Spleen (tissue), 7 donors: ENCODE measurements at regions not wholly inside any gene's neighbourhood (a gene's known extent, or its start where the extent isn't known, plus 50 kb on each side); places are given as distances from the start of the nearest gene placed in this dataset.

Source experiments
- POLR2A ChIP-seq, 3 donors: fragments of 450-650 bp; IDR thresholded peaks; one replicate each; pipeline ENCODE4 v1.5.1; 2017; ENCODE audit warnings: antibody characterized with exemption in 3 of 3, mild to moderate bottlenecking in 1 of 3
- TF ChIP-seq, protein P1 (sequence below), 11 experiments: fragments of 200-600 bp in 7 of 11; fragments of 450-650 bp in 4 of 11; sonication (generic) in 4 of 11; IDR thresholded peaks in 8 of 11; conservative IDR thresholded peaks in 3 of 11; 1 replicate in 7 of 11; 2 replicates in 4 of 11; pipeline versions ENCODE4 v1.4.0 to v1.8.0; 2016 to 2021; ENCODE audit warnings: antibody characterized with exemption in 11 of 11, inconsistent platforms in 4 of 11, mild to moderate bottlenecking in 1 of 11
- donor health status: DM: no; HTN: no; CAD: no; lungs with moderate emphysema.
- donor health status: DM: no; HTN: no; CAD: no.
- donor health status: DM: no; HTN: no; CAD: no.

DNA sequence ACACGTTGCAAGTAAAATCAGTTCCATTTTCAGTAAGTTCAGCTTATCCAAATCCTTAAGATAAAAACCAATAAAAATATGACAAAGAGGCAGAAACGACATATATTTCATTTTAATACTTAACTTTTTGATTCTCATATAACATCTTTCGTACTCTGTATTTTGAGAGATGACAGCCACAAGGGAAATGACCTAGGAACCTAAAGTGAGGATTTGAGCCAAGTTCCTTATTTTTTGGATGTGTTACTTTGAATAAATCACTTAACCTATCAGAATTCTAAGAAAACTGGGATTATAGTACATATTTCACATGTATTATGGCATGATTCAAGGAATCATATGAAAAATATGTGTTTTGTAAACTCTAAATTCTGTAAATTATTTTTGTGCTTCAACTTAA lies 143.6 kb upstream of the TRPC6 start:
- TF ChIP-seq, protein P1, sequence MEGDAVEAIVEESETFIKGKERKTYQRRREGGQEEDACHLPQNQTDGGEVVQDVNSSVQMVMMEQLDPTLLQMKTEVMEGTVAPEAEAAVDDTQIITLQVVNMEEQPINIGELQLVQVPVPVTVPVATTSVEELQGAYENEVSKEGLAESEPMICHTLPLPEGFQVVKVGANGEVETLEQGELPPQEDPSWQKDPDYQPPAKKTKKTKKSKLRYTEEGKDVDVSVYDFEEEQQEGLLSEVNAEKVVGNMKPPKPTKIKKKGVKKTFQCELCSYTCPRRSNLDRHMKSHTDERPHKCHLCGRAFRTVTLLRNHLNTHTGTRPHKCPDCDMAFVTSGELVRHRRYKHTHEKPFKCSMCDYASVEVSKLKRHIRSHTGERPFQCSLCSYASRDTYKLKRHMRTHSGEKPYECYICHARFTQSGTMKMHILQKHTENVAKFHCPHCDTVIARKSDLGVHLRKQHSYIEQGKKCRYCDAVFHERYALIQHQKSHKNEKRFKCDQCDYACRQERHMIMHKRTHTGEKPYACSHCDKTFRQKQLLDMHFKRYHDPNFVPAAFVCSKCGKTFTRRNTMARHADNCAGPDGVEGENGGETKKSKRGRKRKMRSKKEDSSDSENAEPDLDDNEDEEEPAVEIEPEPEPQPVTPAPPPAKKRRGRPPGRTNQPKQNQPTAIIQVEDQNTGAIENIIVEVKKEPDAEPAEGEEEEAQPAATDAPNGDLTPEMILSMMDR (IDR thresholded peaks at IDR 0.05 in 8 of 11, conservative IDR thresholded peaks at IDR 0.05 in 3 of 11), result no peak
- TF ChIP-seq POLR2A (IDR thresholded peaks at IDR 0.05), result no peak
